C1 segment of cervical spinal cord (tissue), 14 donors: ENCODE measurements at regions not wholly inside any gene's neighbourhood (a gene's known extent, or its start where the extent isn't known, plus 50 kb on each side); places are given as distances from the start of the nearest gene placed in this dataset.
"Not testable (repeated sequence)": the region's sequence is repeated elsewhere in the genome, so short reads cannot be mapped to it uniquely, and the experiment has no call there.

ENCODE experiments used
- DNase-seq, 14 donors: peaks; one replicate each; lab custom pipeline; 2025; lab: John Stamatoyannopoulos, UW

GRCh38 chr9:119672763-119673162, 303.5 kb upstream of the BRINP1 start:
- not testable (repeated sequence) for DNase-seq

DNA sequence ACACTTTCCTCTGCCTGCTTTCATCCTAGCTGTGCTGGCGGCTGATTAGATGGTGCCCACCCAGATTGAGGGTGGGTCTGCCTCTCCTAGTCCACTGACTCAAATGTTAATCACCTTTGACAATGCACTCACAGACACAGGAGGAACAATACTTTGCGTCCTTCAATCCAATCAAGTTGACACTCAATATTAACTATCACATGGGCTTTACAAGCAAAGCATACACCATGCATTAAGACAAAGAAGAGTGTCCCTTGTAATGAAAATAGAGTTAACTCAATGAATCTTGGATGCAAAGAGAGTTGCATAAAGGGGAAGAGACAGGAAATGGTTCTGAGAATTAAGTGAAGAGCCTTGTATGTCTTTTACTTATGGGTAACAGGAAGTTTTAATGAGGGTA, 298.7 kb upstream of the BRINP1 start:
- no peak for DNase-seq

DNA sequence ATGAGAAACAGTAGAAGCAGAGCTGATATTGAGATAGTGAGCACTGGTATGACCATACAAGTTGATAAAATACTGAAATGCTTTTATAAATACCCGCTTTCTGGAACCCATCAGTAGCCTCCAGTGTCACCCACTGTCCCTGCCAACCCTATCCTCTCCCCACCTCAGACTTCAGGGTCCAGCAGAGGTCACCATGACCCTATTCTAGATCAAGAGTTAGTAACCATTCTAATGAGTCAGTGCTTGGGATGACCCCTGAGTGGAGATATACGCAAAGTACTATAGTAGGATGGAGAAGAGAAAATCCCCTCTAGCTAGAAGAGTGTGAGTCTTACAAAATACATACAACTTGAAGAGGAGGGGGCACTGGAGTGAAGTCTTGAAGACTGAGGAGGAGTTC, 297.9 kb upstream of the BRINP1 start:
- DNase-seq = no peak

GRCh38 chr9:119662329-119662728, 293.1 kb upstream of the BRINP1 start:
- no peak for DNase-seq

DNA sequence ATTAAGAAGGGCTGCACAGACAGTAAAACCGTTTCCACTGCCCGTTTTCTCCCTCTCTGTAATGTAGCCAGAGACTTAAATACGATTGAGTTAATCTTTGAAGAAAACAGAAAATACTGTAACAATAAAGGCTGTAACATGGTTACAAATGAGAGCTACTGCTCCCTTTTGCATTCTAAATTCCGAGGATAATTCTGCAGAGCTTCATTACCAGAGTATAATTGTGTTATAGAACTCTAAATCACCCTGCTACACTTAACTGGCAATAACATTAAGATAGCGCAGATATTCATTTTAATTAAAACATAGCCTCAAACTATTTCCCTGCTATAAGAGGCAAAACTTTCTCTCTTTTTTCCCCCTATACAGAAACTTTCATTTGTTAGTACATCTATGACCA, 283.7 kb upstream of the BRINP1 start:
- no peak for DNase-seq

DNA sequence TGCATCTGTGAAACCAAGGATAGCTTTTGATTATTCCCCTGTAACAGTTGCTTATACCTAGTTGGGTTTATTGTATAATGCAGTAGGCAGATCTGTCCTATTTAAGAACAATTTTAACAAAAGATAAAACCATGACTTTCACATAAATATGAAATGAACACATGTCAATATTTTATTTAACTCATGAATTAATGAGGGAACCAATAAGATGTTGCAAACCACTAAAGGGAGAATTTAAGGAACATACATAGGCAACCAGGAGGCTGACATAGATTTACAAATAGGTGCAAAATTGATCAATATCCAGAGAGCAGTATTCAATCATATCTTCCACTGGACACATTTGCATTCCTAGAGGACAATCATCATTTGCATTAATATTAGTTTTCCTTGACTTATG, 280.0 kb upstream of the BRINP1 start:
- DNase-seq = no peak

- no peak for DNase-seq
Measured at GRCh38 chr9:119639287-119639955, 270.2 kb upstream of the BRINP1 start.

GRCh38 chr9:119634006-119634405, 264.8 kb upstream of the BRINP1 start:
- DNase-seq = no peak

DNA sequence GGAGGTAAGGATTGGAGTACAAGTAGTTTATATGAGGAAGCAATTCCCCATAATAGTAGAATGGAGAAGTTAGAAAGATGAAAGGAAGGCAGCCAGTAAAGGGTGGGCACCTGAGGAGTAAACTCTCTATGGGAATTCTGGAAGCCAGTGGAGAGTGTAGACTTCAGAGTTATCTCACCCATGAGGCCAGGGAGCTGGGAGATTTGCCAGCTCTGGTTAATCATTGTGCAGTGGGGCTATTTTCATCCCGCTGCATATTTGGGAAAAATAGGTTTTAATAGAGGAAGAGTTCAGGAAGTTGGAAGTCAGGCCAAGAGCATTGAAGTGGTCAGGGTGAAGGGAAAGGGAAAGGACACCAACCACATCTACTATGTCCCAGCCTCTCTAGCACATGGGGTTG, 242.3 kb upstream of the BRINP1 start:
- no peak for DNase-seq

DNA sequence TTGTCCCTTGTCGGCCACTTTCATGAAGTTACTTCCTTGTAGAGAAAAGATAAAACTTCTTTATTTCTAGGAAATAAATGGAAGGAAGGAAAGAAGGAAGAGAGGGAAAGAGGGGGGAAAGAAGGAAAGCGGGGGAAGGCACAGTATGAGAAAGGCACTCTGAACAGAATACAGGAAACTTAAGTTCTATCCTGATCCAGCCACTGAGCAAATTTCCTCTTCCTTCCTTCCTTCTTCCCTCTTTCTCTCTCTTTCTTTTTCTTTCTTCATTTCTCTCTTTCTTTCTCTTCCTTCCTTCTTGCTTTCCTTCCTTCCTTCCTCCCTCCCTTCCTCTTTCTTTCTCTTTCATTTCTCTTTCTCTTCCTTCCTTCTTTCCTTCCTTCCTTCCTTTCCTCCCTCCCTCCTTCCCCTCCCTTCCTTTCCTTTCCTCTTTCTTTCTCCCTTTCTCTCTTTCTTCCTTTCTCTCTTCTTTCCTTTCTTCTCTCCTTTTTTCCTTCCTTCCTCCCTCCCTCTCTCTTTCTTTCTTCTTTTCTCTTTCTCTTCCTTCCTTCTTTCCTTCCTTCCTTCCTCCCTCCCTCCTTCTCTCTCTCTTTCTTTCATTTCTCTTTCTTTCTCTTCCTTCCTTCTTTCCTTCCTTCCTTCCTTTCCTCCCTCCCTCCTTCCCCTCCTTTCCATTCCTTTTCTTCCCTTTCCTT, 240.2 kb upstream of the BRINP1 start:
- DNase-seq = no peak

DNA sequence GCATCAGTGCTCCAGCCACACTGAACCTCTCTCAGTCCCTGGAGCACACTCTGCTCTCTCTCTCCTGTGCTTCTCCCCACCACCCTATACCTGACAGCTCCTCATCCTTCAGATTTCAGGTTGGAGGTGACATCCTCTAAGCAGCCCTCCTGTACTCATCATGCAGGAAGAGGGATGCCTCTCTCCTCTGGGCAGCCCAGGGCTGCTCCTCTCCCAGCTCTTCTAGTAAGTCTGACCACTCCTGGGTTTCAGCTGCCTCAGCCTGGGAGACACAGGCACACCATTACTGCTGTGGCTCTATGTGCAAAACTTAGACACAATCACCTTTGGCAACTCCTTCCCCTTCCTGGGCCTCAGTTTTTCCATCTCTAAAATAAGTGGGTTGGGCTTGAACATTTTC, 232.4 kb upstream of the BRINP1 start:
- DNase-seq = no peak

DNA sequence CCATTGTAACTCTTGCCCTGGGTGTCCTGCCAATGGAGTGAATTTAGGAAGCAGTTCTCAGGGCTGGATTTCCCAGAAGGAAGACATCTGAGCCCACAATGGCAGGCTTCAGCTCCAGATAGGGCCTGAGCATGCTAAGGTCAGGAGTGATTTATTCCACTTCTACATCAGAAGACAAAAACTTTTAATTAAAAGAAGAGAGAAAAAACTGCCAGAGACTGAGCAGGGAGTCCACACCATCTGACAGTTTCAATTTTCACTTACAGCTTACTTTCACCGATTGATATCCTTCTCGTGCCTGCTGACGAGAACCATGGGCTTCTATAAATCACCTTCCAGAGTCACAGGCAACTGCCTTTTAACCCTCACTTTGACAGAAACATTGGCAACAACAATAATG, 228.3 kb upstream of the BRINP1 start:
- DNase-seq = no peak

- no peak for DNase-seq
Measured at GRCh38 chr9:119596703-119597102, 227.5 kb upstream of the BRINP1 start.

- DNase-seq = no peak
Measured at GRCh38 chr9:119588874-119589744, 219.9 kb upstream of the BRINP1 start.

DNA sequence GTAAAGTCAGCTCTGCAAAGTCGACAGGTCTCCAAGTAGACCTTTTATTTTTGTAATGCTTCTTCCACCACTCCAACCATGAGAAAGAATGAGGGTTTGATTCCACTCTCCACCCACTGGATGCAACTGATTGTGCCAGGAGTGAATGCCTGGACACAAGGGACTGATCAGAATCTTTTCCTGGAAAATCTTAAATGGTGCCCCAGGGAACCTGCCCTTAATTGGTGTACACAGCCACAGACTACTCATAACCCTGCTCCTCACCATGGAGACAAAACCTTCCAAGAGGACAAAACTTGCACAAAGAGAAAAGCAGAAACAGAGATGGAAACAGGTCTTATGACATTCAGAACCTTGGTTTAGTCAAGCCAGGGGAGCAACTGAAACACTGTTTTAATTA, 208.6 kb upstream of the BRINP1 start:
- no peak for DNase-seq

DNA sequence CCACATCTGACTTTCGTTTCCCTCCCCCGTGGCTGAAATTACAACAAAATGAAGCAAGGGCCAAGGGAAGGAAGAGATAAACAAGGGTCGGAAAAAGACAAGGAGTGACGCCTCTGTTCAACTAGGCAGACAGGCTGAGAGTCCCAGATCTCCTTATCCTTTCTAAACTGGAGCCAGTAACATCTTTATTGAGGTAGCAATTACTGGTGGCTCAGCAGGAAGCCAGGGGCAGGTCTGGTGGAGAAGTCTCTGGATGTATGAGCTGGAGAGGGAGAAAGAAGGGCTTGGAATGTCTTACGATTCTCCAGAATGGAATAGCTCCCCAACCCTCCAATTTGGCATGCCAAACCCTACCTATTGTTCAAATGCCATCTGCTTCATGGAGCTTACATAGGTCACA, 190.8 kb upstream of the BRINP1 start:
- no peak for DNase-seq

- DNase-seq = no peak
Measured at GRCh38 chr9:119559056-119559455, 189.8 kb upstream of the BRINP1 start.

- DNase-seq = peak; percentile 8 to 82 (median 46)
Measured at GRCh38 chr9:119556129-119556875, 187.1 kb upstream of the BRINP1 start.

DNA sequence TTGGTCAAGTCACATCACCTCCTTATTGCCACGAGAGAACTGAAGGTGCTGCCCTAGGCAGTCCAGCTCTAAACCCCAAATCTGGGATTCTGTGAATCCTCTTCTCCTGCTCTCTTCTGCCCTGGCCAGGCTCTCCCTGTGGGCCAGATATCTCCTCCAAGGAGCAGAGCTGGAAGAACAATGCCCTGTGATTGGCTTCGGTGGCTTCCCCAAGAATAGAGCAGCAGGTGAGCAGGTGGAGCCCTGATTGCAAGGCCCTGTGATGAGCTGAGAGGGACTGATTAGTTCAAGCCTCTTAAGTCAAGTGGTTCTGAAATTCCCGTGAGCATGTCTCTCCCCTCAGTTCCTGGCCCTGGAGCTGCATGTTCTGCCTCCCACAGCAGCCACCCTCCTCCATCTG, 175.3 kb upstream of the BRINP1 start:
- no peak for DNase-seq

GRCh38 chr9:119537138-119537537, 167.9 kb upstream of the BRINP1 start:
- no peak for DNase-seq

- DNase-seq = no peak
Measured at GRCh38 chr9:119533504-119533903, 164.3 kb upstream of the BRINP1 start.

GRCh38 chr9:119526698-119527097, 157.5 kb upstream of the BRINP1 start:
- DNase-seq = no peak
